ENCODE measurements at regions not wholly inside any gene's neighbourhood (a gene's known extent, or its start where the extent isn't known, plus 50 kb on each side); places are given as distances from the start of the nearest gene placed in this dataset.
"Not testable (repeated sequence)": the region's sequence is repeated elsewhere in the genome, so short reads cannot be mapped to it uniquely, and the experiment has no call there.

DNA sequence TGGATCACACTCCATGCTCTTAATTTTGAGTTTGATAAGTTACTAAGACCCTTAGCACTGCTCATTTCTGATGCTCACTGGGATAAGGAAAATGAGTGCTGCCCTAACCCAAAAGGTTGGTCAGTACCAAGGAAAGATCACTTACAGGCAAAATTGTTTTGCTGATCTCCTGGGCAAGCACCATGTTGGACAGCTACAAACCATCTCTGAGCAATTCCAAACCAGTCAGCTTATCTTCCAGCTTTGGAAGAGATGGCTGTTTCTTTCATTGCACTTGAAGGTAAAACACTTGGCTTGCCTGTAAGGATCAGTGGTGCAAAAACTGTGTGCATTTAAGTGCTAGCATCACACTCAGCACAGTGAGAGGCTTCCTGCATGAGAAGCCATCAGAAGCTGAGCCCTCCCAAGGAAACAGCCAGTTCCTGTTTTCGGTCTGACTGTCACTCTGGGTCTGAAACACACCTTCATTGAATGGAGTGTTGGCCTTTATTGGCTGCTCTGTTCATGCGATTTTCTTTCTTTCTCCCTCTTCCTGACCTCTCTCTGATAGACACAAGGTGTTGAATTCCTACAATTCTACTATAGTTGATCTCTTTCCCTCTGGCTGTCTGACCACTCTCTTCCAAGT is 126.4 kb upstream of the GHITM start:
- DNase-seq (ENCODE audit: low read depth in 1 of 2, low spot score in 1 of 2): no peak

DNA sequence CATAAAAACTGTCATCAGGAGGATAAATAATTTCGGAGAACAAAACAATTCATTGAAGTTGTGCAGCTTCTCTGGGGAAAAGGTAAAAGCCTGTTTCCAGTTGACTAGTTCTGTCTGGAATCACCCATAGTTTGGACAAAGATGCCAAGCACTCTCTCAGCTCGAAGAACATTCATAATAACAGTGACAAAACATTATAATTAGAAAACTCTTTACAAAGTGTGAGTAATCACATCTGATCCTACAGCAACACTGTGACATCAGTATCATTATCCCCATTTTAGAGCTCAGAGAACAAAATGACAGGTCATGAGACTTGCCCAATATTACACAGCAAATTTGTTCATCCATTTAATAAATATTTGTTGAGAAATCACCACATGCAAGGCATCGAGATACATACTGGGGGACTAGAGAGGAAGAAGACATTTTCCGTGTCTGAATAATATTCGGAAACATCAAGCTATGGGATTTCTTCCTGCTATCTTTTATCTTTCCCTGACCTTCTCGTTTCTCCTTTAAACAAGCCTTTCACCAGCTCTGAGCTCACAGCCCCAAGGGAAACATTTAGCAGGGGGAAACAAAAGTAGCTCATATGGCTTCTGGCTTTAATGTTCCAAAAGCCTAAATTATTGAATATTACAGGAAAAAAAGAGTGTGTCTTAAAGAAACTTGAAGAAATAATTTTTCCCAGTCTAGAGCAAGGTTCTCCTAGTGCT is 123.3 kb upstream of the GHITM start:
- DNase-seq (ENCODE audit: low read depth in 1 of 2, low spot score in 1 of 2): no peak

DNA sequence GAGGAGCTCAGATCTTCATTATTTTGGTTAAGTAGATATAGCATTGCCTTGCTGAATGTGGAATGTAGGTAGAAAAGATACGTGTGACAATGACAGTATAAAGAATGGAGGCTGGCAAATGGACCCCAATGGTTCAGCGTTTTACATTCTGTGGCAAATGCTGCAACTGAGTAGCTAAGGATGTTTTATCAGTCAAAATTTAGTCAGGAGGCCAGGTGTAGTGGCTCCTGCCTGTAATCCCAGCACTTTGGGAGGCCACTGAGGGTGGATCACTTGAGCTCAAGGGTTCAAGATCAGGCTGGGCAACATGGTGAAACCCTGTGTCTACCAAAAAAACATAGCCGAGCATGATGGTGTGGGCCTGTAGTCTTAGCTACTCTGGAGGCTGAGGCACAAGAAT is 120.5 kb upstream of the GHITM start:
- no peak for DNase-seq (ENCODE audit: low read depth in 1 of 2, low spot score in 1 of 2)

DNA sequence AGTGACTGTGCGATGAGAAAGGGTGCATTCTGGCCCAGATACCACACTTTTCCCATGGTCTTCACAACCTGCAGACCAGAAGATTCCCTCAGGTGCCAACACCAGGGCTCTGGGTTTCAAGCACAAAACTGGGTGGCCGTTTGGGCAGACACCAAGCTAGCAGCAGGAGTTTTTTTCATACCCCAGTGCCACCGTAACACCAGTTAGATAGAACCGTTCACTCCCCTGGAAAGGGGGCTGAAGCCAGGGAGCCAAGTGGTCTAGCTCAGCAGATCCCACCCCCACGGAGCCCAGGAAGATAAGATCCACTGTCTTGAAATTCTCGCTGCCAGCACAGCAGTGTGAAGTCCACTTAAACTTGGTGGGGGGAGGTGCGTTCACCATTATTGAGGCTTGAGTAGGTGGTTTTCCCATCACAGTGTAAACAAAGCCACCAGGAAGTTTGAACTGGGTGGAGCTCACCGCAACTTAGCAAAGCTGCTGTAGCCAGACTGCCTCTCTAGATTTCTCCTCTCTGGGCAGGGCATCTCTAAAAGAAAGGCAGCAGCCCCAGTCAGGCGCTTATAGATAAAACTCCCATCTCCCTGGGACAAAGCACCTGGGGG is 119.4 kb upstream of the GHITM start:
- not testable (repeated sequence) for DNase-seq (ENCODE audit: low read depth in 1 of 2, low spot score in 1 of 2)

DNA sequence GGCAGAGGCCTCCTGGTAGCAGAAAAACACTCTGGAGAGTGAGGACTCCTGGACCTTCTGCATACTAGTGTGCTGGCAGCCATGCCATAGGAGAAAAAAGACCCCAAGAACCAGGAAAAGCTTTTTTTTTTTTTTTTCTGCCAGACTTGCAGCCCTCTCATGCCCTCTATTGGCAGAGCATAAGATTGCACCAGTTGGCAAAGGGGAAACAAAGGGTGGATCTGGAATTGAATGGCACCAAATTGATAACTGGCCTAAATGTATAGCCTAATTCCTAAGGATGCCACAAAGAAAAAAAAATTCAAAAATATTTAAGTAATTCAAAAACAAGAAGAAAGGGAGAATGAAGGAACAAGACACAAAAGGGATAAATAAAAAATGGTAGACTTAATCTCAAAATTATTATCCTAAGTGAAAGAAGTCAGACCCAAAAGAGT is 112.5 kb upstream of the GHITM start:
- DNase-seq (ENCODE audit: low read depth in 1 of 2, low spot score in 1 of 2): no peak

DNA sequence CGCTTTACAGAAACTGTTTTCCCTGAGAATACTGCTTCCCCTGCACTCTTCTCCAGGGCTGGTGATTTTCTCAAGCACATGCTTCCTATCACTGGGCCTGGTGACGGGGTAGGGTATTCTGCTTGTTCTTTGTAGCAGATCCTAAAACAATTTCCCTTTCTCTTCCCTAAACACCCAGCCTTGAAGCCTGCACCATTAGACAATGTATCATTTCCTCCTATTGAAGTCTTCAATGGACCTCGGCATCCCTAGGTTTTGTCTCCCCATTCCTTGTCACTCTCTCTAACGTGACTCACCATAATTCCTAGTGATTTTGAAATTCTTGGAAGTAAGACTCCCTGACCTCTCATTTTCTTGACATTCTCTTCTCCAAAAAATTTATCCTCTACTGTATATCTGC is 109.5 kb upstream of the GHITM start:
- no peak for DNase-seq (ENCODE audit: low read depth in 1 of 2, low spot score in 1 of 2)

DNA sequence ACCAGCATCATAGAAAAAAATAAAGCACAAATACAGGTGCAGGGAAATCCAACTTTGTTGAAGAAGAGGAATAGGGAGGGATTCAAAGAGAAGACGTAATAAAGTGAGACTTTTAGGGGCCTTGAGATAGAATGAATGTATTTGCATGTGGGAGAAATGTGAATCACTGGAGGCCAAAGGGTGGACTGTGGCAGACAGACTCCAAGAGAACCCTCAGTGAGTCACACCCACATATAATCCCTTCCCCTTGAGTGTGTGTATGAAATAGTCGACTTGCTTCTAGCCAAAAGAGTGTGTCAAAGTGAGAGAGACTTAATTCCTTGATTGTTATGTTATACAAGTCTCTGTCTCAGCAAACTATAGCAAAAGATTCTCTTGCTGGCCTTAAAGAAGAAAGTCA is 101.3 kb upstream of the GHITM start:
- no peak for DNase-seq (ENCODE audit: low read depth in 1 of 2, low spot score in 1 of 2)

DNA sequence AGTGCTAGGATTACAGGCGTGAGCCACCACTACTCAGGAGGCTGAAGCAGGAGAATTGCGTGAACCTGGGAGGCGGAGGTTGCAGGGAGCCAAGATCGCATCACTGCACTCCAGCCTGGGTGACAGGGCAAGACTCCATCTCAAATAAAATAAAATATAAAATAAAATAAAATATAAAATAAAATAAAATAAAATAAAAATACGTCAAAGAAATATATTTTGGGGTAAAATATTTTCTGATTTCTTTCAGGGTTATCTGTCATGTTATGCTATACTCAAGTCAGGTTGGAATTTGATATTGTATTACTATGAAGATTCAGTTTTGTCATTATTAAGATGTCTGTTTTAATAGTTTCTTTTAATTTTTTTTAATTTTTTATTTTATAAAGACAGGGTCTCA is 99.4 kb upstream of the GHITM start:
- no peak for DNase-seq (ENCODE audit: low read depth in 1 of 2, low spot score in 1 of 2)

DNA sequence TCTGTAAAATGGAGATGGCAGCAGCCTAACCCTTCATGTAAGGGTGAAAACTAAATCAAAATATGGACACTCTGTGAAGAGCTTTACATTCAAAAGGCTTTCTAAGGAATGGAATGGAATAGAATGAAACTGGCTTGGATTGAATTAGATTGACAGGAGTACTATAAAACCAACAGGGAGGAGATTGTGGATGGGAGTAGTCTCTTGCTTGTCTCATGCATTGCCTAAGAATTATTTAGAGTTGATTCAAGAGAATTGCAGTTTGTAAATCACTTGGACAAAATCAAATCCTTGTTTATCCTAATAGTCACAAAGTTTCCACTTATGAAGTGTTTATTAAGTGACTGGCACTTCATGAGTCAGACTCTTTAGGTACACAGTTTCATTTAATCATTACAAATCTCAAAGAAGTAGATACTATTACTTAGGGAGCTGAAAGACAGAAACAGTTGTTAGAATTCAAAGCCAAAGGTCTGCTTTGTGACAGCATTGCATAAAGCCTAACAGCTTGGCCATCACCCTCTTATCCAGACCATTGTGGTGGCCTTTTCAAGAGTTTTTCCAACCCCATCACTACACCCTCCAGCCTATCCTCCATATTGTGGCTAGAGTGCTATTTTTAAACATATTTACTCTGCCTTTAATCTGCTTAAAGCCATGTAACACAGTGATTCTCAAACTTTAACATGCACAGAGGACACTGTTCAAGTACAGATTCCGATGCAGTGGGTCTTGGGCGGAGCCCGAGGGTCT is 91.9 kb upstream of the GHITM start:
- no peak for DNase-seq (ENCODE audit: low read depth in 1 of 2, low spot score in 1 of 2)

DNA sequence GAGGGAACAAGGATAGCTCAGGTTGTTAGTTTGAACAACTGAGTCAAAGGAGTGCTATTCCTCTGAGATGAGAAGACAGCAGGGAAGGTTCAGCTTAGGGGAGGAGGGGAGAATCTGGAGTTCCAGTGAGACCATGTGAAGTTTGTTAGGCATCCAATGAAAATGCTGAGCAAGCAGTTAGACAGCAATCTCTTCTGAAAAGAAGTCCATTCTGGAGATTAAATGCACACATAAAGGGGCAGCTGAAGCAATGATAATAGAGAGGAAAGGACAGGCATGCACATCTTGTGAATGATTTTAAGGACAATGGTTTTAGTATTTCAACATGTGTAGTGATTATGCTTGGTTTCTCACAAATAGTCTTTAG is 89.7 kb upstream of the GHITM start:
- no peak for DNase-seq (ENCODE audit: low read depth in 1 of 2, low spot score in 1 of 2)

DNA sequence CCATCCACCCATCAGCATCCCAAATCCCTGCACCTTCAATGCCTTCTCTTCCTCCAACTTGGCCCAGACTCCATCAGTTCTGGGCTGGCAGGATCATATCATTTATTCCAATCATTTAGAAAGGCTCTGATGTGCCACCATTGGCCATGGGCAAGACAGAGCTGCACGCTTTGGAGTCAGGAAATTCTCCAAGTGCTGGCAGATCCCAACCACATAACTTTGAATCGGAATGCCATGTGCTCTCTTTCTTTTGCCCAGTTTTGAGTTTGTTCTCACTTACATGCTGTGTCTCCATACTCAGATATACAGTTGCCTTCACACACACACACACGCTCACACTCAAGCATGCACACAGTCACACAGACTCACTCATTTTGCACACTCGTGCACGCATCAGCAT is 85.7 kb upstream of the GHITM start:
- no peak for DNase-seq (ENCODE audit: low read depth in 1 of 2, low spot score in 1 of 2)

DNA sequence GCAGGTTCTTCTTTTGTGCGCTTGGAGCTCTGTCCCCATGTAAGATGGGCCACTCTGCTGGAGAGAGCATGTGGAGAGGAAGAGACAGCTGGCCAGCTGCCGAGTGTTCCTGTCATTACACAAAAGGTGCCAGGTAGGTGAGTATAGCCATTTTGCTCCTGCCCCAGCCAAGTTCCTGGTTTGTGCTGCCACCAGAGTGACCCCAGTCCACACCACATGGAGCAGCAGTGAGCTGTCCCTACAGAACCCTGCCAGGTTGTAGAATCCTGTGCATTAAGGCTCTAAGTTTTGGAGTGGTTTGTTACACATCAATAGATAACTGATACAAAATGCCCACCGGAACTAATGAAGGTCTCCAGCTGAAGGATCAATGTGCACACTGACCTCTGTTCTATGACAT is 84.6 kb upstream of the GHITM start:
- DNase-seq (ENCODE audit: low read depth in 1 of 2, low spot score in 1 of 2): no peak

DNA sequence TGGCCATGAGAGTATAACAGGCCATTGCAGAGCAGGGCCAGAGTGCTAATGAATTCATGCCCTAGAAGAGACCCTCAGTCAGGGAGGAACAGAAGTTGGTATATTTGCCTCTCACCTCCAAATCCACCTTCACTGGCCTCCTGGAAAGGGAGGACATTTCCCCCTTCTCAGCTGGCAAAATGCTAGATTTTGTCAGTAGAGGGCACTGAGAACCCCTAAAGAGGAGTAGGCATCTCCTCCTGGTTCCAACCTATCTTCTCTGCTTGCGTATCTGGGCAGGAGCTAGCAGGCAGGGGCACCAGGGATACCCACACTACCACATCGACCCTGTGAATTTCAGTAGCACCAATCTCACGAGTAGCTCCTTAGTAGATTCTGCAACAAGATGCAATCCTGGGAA is 79.8 kb upstream of the GHITM start:
- DNase-seq (ENCODE audit: low read depth in 1 of 2, low spot score in 1 of 2): no peak

DNA sequence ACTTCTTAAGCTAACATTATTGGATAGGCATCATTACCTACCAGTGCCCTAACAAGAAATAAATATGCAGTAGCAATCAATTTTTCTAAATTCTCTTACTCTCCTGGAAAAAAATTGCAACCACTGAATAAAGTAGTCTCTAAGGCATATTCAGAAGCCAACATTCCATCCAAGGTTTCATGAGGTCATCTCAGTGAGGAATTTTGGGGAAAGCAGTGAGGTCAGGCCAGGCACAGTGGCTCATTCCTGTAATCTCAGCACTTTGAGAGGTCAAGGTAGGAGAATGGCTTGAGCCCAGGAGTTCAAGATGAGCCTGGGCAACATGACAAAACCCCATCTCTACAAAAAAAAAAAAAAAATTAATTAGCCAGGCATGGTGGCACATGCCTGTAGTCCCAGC is 75.9 kb upstream of the GHITM start:
- DNase-seq (ENCODE audit: low read depth in 1 of 2, low spot score in 1 of 2): no peak

DNA sequence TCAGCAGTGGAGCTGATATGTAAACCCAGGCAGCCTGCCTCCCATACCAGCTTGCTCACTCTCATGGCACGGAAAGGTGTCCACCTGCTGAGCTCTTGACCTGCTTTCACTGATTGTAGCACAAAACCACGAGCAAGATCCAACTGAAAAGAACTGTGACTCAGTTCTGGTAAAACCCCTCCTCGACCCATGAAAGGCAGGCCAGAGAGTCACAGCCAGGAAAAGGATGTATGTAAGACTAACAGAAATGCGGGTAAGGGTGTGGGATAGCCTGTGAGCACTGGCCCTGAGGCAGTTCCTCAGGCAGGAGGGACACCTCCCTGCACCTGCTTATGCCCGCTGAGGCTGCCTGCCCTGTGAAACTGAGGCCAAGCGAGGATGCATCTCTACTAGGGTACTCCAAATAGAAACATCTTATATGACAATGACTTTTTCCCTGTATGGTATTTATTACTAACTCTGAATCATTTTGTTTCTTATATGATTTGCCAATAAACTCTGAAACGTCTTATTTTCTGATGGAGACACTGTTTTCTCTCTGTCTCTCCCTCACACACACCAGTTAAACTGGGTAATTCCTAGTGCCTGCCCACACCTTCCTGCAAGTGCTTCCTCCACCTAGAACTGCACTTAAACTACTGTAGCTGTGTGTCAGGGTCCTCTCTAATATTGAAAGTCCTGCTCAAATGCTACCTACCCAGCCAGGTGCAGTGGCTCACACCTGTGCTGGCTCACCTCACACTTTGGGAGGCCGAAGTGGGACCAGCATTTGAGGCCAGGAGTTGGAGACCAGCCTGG is 73.3 kb upstream of the GHITM start:
- no peak for DNase-seq (ENCODE audit: low read depth in 1 of 2, low spot score in 1 of 2)

DNA sequence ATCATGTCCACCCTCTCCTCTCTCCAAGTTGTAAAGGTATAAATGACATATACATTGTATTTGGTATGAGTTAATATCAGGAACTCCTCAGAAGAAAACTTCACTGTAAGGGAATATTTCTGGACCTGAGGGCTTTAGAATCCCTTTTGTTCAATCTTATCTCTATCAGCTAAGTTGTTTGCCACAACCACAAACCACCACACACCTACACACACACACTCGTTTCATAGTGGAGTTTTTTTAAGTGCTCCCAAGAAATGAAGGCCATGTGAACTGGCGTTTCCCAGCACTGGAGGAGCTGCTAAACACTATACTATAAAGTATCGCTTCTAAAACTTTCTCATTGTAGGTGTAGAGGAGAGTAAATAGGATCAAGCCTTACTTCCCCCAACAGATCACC is 64.8 kb upstream of the GHITM start:
- no peak for DNase-seq (ENCODE audit: low read depth in 1 of 2, low spot score in 1 of 2)

DNA sequence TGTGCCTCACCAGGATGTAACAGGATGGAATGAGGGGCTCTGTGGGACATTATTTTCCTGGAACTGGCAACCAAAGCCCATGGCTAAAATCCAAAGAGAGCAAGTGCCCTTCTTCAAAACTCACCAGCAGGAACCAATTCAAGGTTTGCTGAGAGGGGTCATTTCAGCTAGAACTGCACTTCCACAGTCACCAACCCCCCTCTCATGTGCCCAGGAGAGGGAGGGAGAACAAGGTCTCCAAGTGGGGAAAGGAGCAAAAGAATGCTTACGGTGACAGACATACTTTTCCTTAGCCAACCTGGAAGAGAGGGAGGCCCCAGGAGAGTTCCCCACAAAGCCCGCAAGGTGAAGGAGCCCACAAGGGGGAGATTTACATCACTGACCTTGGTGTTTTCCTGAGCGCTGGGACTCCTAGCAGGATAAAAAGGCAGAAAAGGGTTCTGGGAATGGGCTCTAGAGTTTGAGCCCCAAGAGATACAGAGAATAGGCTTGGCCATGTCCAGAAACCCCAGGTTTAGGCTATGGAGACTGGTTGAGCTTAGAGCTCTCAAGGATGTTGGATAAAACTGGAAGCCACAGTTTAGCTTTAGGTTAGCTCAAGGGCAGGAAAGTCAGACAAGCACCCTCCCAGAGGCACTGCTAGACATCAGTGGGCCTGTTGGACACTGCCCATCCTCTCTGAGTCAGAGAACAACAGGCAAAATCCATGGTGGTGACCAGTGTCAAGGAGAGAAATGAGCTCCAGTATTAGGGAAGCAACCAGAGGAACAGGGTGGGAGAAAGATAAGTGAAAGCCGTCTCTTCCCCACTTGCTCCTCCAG is 63.9 kb upstream of the GHITM start:
- no peak for DNase-seq (ENCODE audit: low read depth in 1 of 2, low spot score in 1 of 2)

DNA sequence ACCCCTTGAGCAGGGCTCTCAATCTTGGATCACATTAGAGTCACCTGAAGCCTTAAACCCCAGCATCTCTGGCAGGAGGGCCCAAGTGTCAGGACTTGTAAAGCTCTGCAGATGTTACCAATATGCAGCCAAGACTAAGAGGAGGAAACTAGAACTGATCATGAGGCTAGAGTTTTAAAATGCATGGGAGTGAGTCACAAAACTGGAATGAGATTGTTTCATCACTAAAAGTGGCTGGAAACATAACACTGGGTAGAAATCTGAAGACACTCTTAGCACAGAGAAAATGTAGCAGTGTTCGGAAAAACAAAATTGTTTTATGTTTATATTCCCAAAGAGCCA is 63.3 kb upstream of the GHITM start:
- no peak for DNase-seq (ENCODE audit: low read depth in 1 of 2, low spot score in 1 of 2)

DNA sequence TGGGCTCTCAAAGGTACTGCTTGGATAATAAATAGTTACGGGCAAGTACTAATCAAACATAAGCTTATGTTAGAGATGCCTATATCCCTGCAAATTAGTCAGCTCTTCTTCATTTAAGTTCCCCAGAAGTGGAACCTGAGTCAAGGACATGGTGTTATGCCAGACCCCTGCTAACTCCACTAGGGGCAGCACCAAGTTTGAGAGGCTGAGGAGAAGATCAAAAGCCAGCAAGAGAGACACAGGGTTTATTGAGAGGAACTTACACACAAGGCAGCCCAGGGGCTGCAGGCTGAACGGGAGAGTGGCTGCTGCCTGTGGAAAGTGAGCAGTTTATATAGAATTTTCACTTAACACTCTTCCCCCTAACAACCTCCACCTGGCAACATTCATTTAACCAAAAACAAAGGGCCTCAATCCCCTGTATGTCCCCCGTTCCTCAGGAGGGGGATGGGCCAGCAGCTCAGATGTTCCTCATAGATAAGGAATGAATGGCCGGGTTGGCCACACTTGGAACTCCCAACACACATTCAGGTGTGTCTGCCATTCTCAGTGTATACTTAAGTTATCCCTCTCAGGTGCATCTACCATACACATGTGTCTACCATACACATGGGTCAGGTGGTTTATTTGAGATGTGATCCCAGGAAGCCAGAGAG is 62.6 kb upstream of the GHITM start:
- no peak for DNase-seq (ENCODE audit: low read depth in 1 of 2, low spot score in 1 of 2)

DNA sequence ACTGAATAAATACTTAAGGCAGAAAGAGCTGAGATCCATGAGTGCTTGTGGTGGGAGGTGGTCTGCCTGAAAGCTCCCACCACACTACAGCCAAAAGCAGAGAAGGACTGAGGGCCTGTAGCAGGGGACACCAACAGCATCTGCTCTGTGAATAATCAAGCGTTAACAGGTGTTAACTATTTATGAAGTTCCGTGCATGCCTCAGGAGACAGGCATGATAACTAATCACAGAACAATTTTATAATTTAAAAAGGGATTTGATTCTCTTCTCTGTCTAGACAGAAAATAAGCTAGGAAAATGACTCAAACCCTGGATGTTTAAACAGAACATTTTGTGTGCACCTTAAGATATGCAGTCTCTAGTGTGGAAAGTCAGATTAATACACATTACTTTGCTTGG is 61.5 kb upstream of the GHITM start:
- DNase-seq (ENCODE audit: low read depth in 1 of 2, low spot score in 1 of 2): no peak
